HepG2 (cell line): ENCODE measurements at regions not wholly inside any gene's neighbourhood (a gene's known extent, or its start where the extent isn't known, plus 50 kb on each side); places are given as distances from the start of the nearest gene placed in this dataset.

ENCODE experiments used
- ATAC-seq: fragments of 200-7000 bp; cut with Tn5 transposase; 3 replicates; pipeline ENCODE4 v1.9.1; 2020; ENCODE audit warnings: mild to moderate bottlenecking, moderate library complexity
- BruUV-seq: library from RNA; stranded (reverse); fragments of 400-500 nt; replicated peaks from 2 replicates; lab custom pipeline; 2021; lab: Mats Ljungman, UMichigan
- CTCF ChIA-PET: fragments of 300-600 bp; formaldehyde crosslinking; extraction: SDS; loops from one replicate; lab custom pipeline; 2021; ENCODE audit warnings: low total read pairs, inconsistent platforms, low intra/inter-chr PET ratio; lab: Yijun Ruan, JAX
- POLR2A ChIA-PET: fragments of 350-600 bp; sonication (Branson Sonifier 250); formaldehyde crosslinking; loops from one replicate; lab custom pipeline; 2020; ENCODE audit warnings: antibody characterized with exemption, inconsistent platforms; lab: Yijun Ruan, JAX
- DNase-seq: peaks from one replicate; pipeline ENCODE4 v3.0.0-alpha.2; 2015; ENCODE audit warnings: low spot score
- FAIRE-seq: peaks from 3 replicates; lab custom pipeline; 2011; peaks lifted over from hg19 to GRCh38; lab: Jason Lieb, UNC
- H2AFZ ChIP-seq: one replicate; pipeline ENCODE4 v1.6.1; 2011; ENCODE audit warnings: low read length, inconsistent platforms
- H3K27ac ChIP-seq: fragments of 300-600 bp; 3 replicates; pipeline ENCODE4 v1.8.0; 2011; ENCODE audit warnings: mixed run types, mild to moderate bottlenecking, mixed read lengths, low read length, inconsistent platforms; ENCODE audit not compliant: insufficient read depth; ENCODE audit errors: extremely low read length
- H3K27me3 ChIP-seq, 2 experiments: fragments of 200-600 bp in 1 of 2; 2 replicates in 1 of 2; 3 replicates in 1 of 2; pipeline versions ENCODE4 v1.6.0 to v1.8.0; 2011; ENCODE audit warnings: low read length in 2 of 2, mild to moderate bottlenecking in 2 of 2, moderate library complexity in 2 of 2, inconsistent platforms in 1 of 2; ENCODE audit not compliant: insufficient read depth in 2 of 2, control insufficient read depth in 1 of 2
- H3K36me3 ChIP-seq, 2 experiments: fragments of 200-600 bp in 1 of 2; replicated peaks in 1 of 2; 2 replicates in 1 of 2; 3 replicates in 1 of 2; pipeline versions ENCODE4 v1.5.1 to v1.8.0; 2011; ENCODE audit warnings: low read length in 2 of 2, inconsistent platforms in 1 of 2; ENCODE audit not compliant: insufficient read depth in 2 of 2, control insufficient read depth in 1 of 2
- H3K4me1 ChIP-seq: 2 replicates; pipeline ENCODE4 v1.5.1; 2012; ENCODE audit warnings: low read length, inconsistent platforms; ENCODE audit not compliant: insufficient read depth
- H3K4me2 ChIP-seq: 2 replicates; pipeline ENCODE4 v1.6.0; 2011; ENCODE audit warnings: low read depth, low read length, inconsistent platforms
- H3K4me3 ChIP-seq, 3 experiments: fragments of 200-600 bp in 1 of 3; sonication (generic), shearing (Covaris generic) in 1 of 3; replicated peaks in 1 of 3; 2 replicates each; pipeline ENCODE4 v1.5.1; 2011 to 2016; ENCODE audit warnings: low read length in 3 of 3, inconsistent platforms in 2 of 3, low read depth in 2 of 3, mild to moderate bottlenecking in 2 of 3, control low read depth in 1 of 3, mixed read lengths in 1 of 3; ENCODE audit not compliant: insufficient read depth in 1 of 3
- H3K79me2 ChIP-seq: one replicate; pipeline ENCODE4 v1.6.1; 2011; ENCODE audit warnings: low read length, inconsistent platforms; ENCODE audit not compliant: insufficient read depth
- H3K9ac ChIP-seq: 2 replicates; pipeline ENCODE4 v1.6.0; 2011; ENCODE audit warnings: mild to moderate bottlenecking, low read depth, low read length, inconsistent platforms; ENCODE audit not compliant: insufficient read depth
- H3K9me3 ChIP-seq: 2 replicates; pipeline ENCODE4 v1.5.1; 2012; ENCODE audit warnings: mild to moderate bottlenecking, low read length
- H4K20me1 ChIP-seq: 2 replicates; pipeline ENCODE4 v1.6.0; 2011; ENCODE audit warnings: inconsistent platforms, mild to moderate bottlenecking, low read length, moderate library complexity; ENCODE audit not compliant: insufficient read depth
- CHD2 ChIP-seq: IDR thresholded peaks from 2 replicates; pipeline ENCODE4 v1.6.1; 2011; ENCODE audit warnings: low read depth, low read length, improper control_type of control experiment
- ERF ChIP-seq: IDR thresholded peaks from 2 replicates; pipeline ENCODE4 v1.6.1; 2018; ENCODE audit warnings: missing biosample characterization, missing genetic modification reagents
- MED1 ChIP-seq: sonication (generic); formaldehyde crosslinking; IDR thresholded peaks from 2 replicates; pipeline ENCODE4 v1.4.0; 2020; ENCODE audit warnings: missing genetic modification reagents
- NCOA1 ChIP-seq: sonication (generic); formaldehyde crosslinking; IDR thresholded peaks from 2 replicates; pipeline ENCODE4 v1.9.0; 2021; ENCODE audit warnings: missing genetic modification reagents
- SAP130 ChIP-seq: IDR thresholded peaks from 2 replicates; pipeline ENCODE4 v1.6.1; 2016; ENCODE audit warnings: low read depth
- SP1 ChIP-seq, 2 experiments: fragments of 450-650 bp in 1 of 2; sonication (generic) in 1 of 2; formaldehyde crosslinking in 1 of 2; IDR thresholded peaks; 2 replicates each; pipeline versions ENCODE4 v1.4.0 to v1.6.1; 2016 to 2020; ENCODE audit warnings: missing genetic modification reagents in 1 of 2
- SRF ChIP-seq: IDR thresholded peaks from 2 replicates; pipeline ENCODE4 v1.6.1; 2011; ENCODE audit warnings: mild to moderate bottlenecking, low read depth, low read length, moderate library complexity
- ZFP36L1 ChIP-seq: sonication (generic); formaldehyde crosslinking; IDR thresholded peaks from 2 replicates; pipeline ENCODE4 v1.8.0; 2022; ENCODE audit warnings: mild to moderate bottlenecking, missing genetic modification reagents, moderate library complexity
- ZNF12 ChIP-seq: sonication (generic); formaldehyde crosslinking; IDR thresholded peaks from 2 replicates; pipeline ENCODE4 v1.5.0; 2020; ENCODE audit warnings: missing genetic modification reagents
- ZNF816 ChIP-seq: sonication (generic); formaldehyde crosslinking; IDR thresholded peaks from 2 replicates; pipeline ENCODE4 v1.8.0; 2022; ENCODE audit warnings: missing genetic modification reagents, mild to moderate bottlenecking, borderline replicate concordance
- WGBS: methylation state at CpG from one replicate; pipeline ENCODE4 v1.1.6; 2017; ENCODE audit warnings: low lambda C conversion rate; 5-methylcytosine and 5-hydroxymethylcytosine counted together
- in situ Hi-C: cut with HindIII; loops from 2 replicates; pipeline ENCODE4 v1.10.0; 2017; ENCODE audit warnings: low pct_unique_long_range_greater_than_20kb; ENCODE audit not compliant: extremely low pct_ligation_motif_present
- intact Hi-C: fragments of 100-400 bp; cut with micrococcal nuclease; formaldehyde crosslinking; loops from one replicate; pipeline ENCODE4 v1.10.0; 2022; ENCODE audit not compliant: unreplicated experiment
- TF ChIP-seq, protein P1 (sequence below): IDR thresholded peaks from 2 replicates; pipeline ENCODE4 v1.6.1; 2016; ENCODE audit warnings: low read depth, missing genetic modification reagents, missing compliant biosample characterization
- TF ChIP-seq, protein P2 (sequence below): sonication (generic); formaldehyde crosslinking; IDR thresholded peaks from 2 replicates; pipeline ENCODE4 v1.4.0; 2020; ENCODE audit warnings: missing genetic modification reagents, borderline replicate concordance

DNA sequence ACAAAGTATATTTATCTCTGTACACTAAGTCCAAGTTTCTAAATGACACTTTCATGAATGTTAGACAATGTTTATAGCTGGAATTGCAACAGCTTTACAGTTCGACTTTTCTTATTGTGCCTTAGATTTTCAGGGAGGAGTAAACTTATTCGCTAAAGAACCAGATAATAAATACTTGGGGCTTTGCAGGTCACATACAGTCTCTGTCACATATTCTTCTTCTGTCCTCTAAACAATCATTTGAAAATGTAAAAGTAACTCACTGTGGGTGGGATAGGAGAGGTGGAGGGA lies 132.6 kb downstream of the SPRY1 start:
- Histone ChIP-seq H3K4me1 (peaks cover 38% of the 10 kb centered on the region), H2AFZ (no peak overlapping the region), H3K4me2 (peak overlapping the region; percentile 58), H4K20me1 (no peaks in the 10 kb centered on the region), H3K79me2 (no peaks in the 10 kb centered on the region), H3K36me3 (0 out of 5 replicates have a peak, but pooled peaks cover 0 to 1% of the 10 kb centered on the region in 2 experiments), H3K27me3 (no peaks in the 10 kb centered on the region), H3K4me3 (no peak overlapping the region), H3K9ac (no peak overlapping the region), H3K9me3 (no peaks in the 10 kb centered on the region)
- intact Hi-C loops (no loop called here), in situ Hi-C loops (no loop called here)
- ChIA-PET POLR2A (interaction anchor here (0.9 to 2.1 kb wide), 7 partner anchors 8 to 120 kb away, joined by 3 to 16 read pairs (median 3); no protein-coding TSS in a partner anchor), CTCF (no interaction called here)
- WGBS, result 63% methylated on average over 2 of the region's 2 CpGs
- ATAC-seq (no peak), DNase-seq (no peak), FAIRE-seq (no peak)
- TF ChIP-seq MED1 (CRISPR knock-in tag), result 0 out of 2 replicates have a peak, but pooled peaks have one; percentile 0
- TF ChIP-seq SRF, result no peak
- TF ChIP-seq CHD2, result no peak
- TF ChIP-seq ERF (CRISPR knock-in tag), result 0 out of 2 replicates have a peak, but pooled peaks have one; percentile 7
- TF ChIP-seq, protein P1, sequence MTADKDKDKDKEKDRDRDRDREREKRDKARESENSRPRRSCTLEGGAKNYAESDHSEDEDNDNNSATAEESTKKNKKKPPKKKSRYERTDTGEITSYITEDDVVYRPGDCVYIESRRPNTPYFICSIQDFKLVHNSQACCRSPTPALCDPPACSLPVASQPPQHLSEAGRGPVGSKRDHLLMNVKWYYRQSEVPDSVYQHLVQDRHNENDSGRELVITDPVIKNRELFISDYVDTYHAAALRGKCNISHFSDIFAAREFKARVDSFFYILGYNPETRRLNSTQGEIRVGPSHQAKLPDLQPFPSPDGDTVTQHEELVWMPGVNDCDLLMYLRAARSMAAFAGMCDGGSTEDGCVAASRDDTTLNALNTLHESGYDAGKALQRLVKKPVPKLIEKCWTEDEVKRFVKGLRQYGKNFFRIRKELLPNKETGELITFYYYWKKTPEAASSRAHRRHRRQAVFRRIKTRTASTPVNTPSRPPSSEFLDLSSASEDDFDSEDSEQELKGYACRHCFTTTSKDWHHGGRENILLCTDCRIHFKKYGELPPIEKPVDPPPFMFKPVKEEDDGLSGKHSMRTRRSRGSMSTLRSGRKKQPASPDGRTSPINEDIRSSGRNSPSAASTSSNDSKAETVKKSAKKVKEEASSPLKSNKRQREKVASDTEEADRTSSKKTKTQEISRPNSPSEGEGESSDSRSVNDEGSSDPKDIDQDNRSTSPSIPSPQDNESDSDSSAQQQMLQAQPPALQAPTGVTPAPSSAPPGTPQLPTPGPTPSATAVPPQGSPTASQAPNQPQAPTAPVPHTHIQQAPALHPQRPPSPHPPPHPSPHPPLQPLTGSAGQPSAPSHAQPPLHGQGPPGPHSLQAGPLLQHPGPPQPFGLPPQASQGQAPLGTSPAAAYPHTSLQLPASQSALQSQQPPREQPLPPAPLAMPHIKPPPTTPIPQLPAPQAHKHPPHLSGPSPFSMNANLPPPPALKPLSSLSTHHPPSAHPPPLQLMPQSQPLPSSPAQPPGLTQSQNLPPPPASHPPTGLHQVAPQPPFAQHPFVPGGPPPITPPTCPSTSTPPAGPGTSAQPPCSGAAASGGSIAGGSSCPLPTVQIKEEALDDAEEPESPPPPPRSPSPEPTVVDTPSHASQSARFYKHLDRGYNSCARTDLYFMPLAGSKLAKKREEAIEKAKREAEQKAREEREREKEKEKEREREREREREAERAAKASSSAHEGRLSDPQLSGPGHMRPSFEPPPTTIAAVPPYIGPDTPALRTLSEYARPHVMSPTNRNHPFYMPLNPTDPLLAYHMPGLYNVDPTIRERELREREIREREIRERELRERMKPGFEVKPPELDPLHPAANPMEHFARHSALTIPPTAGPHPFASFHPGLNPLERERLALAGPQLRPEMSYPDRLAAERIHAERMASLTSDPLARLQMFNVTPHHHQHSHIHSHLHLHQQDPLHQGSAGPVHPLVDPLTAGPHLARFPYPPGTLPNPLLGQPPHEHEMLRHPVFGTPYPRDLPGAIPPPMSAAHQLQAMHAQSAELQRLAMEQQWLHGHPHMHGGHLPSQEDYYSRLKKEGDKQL (CRISPR knock-in tag), result no peak
- TF ChIP-seq, protein P2, sequence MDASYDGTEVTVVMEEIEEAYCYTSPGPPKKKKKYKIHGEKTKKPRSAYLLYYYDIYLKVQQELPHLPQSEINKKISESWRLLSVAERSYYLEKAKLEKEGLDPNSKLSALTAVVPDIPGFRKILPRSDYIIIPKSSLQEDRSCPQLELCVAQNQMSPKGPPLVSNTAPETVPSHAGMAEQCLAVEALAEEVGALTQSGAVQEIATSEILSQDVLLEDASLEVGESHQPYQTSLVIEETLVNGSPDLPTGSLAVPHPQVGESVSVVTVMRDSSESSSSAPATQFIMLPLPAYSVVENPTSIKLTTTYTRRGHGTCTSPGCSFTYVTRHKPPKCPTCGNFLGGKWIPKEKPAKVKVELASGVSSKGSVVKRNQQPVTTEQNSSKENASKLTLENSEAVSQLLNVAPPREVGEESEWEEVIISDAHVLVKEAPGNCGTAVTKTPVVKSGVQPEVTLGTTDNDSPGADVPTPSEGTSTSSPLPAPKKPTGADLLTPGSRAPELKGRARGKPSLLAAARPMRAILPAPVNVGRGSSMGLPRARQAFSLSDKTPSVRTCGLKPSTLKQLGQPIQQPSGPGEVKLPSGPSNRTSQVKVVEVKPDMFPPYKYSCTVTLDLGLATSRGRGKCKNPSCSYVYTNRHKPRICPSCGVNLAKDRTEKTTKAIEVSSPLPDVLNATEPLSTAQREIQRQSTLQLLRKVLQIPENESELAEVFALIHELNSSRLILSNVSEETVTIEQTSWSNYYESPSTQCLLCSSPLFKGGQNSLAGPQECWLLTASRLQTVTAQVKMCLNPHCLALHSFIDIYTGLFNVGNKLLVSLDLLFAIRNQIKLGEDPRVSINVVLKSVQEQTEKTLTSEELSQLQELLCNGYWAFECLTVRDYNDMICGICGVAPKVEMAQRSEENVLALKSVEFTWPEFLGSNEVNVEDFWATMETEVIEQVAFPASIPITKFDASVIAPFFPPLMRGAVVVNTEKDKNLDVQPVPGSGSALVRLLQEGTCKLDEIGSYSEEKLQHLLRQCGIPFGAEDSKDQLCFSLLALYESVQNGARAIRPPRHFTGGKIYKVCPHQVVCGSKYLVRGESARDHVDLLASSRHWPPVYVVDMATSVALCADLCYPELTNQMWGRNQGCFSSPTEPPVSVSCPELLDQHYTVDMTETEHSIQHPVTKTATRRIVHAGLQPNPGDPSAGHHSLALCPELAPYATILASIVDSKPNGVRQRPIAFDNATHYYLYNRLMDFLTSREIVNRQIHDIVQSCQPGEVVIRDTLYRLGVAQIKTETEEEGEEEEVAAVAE (CRISPR knock-in tag), result no peak
- TF ChIP-seq ZFP36L1 (CRISPR knock-in tag), result 0 out of 2 replicates have a peak, but pooled peaks have one; percentile 39
- TF ChIP-seq SP1 (IDR thresholded peaks at IDR 0.05), result no peak
- no peak for TF ChIP-seq SP1 (CRISPR knock-in tag; IDR thresholded peaks at IDR 0.05)
- no peak for TF ChIP-seq ZNF816
- TF ChIP-seq ZNF12 (CRISPR knock-in tag), result no peak
- 0 out of 2 replicates have a peak, but pooled peaks have one; percentile 1 for TF ChIP-seq SAP130 (CRISPR knock-in tag)
- TF ChIP-seq NCOA1 (CRISPR knock-in tag), result peak; percentile 60; the same call in 1 of the 2 replicates
- TF ChIP-seq, all 625 proteins: peak for 5
- no peak overlapping the region for H3K27ac ChIP-seq
- no TSS peak for BruUV-seq
